Gastroesophageal sphincter (tissue), 4 donors: ENCODE measurements at regions not wholly inside any gene's neighbourhood (a gene's known extent, or its start where the extent isn't known, plus 50 kb on each side); places are given as distances from the start of the nearest gene placed in this dataset.

ENCODE experiments used
- ATAC-seq: fragments of 150-250 bp; one replicate; pipeline ENCODE4 v1.9.1; 2016; ENCODE audit warnings: mild to moderate bottlenecking, moderate library complexity
- H3K27ac ChIP-seq, 4 donors: fragments of 200-600 bp; sonication (generic) in 3 of 4; 1 replicate in 3 of 4; 2 replicates in 1 of 4; pipeline ENCODE4 v1.5.1; 2016 to 2019
- H3K27me3 ChIP-seq: fragments of 200-600 bp; sonication (generic); one replicate; pipeline ENCODE4 v1.5.1; 2019
- H3K36me3 ChIP-seq, 2 donors: fragments of 200-600 bp; sonication (generic); one replicate each; pipeline ENCODE4 v1.5.1; 2019; ENCODE audit warnings: control low read depth in 1 of 2
- H3K4me1 ChIP-seq, 3 donors: fragments of 200-600 bp; sonication (generic); 1 replicate in 2 of 3; 2 replicates in 1 of 3; pipeline ENCODE4 v1.5.1; 2016 to 2019; ENCODE audit warnings: control low read depth in 2 of 3
- H3K4me3 ChIP-seq, 2 donors: fragments of 200-600 bp; sonication (generic); one replicate each; pipeline ENCODE4 v1.5.1; 2019; ENCODE audit warnings: mild to moderate bottlenecking in 1 of 2, moderate library complexity in 1 of 2
- H3K9me3 ChIP-seq, 3 donors: fragments of 200-600 bp; sonication (generic); one replicate each; pipeline ENCODE4 v1.5.1; 2017 to 2019; ENCODE audit warnings: control low read depth in 2 of 3
- EP300 ChIP-seq: sonication (generic); formaldehyde crosslinking; IDR thresholded peaks from one replicate; pipeline ENCODE4 v1.6.1; 2017; ENCODE audit warnings: antibody characterized with exemption, mild to moderate bottlenecking
- POLR2A ChIP-seq, 2 donors: fragments of 450-650 bp; IDR thresholded peaks; one replicate each; pipeline ENCODE4 v1.6.1; 2017; ENCODE audit warnings: antibody characterized with exemption in 2 of 2, mild to moderate bottlenecking in 2 of 2, moderate library complexity in 1 of 2
- POLR2AphosphoS5 ChIP-seq: sonication (generic); formaldehyde crosslinking; IDR thresholded peaks from one replicate; pipeline ENCODE4 v1.6.1; 2017; ENCODE audit warnings: antibody characterized with exemption
- WGBS, 2 donors: methylation state at CpG; one replicate each; pipeline ENCODE4 v1.1.5; 2018; ENCODE audit warnings: low coverage in 1 of 2; 5-methylcytosine and 5-hydroxymethylcytosine counted together
- TF ChIP-seq, protein P1 (sequence below), 4 experiments: fragments of 200-600 bp in 2 of 4; fragments of 450-650 bp in 2 of 4; sonication (generic) in 1 of 4; IDR thresholded peaks; one replicate each; pipeline ENCODE4 v1.5.1; 2017 to 2019; ENCODE audit warnings: antibody characterized with exemption in 4 of 4, mild to moderate bottlenecking in 2 of 4, moderate library complexity in 2 of 4

DNA sequence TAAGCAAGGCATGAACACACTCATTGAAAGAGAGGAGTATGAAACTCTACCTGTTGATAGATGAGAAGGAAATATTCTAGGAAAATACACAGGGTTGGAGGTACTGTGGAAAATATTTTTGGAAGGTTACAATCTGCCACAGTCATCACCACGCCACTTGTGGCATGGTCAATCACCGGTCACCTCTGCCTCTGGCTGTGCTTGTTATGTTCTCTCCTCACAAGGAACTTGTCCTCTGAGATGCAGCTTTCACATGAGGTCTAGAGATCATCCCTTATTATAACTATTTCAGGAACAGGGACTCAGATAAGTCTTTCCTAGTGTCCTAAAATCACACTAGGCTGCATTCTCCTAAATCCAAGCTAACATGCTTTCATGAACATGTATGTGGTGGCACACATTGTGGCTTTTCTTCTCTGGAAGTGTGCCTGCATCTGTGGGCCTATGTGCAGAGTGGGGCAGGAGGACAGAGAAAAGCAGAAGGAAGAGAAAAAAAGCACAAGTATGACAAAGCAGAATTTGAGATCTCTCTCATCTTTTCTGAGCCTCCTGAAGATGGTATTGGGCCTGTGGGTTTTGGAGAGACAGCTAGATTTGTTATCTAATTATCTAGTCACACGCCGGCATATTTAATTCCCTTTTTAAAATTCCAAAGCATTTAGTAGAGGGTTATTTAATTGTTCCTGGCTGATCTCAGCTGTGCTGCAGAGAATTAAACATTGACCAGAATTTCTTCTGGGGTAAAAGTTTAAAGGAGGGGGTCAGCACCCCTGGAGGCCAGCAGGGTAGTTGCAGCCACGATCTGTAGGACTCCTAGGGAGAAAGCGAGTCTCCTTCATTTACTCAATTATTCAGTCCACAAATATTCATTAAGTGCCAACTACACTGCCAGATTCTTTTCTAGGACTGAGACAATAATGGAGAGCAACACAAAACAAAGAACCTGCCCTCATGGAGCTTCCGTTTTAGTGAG, 294.6 kb downstream of the RDH14 start:
- no peaks in the 10 kb centered on the region for H3K4me1 ChIP-seq
- WGBS, 2 donors = 64 to 67% methylated on average over 6 to 7 of the region's 7 CpGs
- no peaks in the 10 kb centered on the region for H3K9me3 ChIP-seq
- TF ChIP-seq POLR2AphosphoS5 (no peak), POLR2A (IDR thresholded peaks at IDR 0.05) (no peak), EP300 (no peak)
- TF ChIP-seq, protein P1, sequence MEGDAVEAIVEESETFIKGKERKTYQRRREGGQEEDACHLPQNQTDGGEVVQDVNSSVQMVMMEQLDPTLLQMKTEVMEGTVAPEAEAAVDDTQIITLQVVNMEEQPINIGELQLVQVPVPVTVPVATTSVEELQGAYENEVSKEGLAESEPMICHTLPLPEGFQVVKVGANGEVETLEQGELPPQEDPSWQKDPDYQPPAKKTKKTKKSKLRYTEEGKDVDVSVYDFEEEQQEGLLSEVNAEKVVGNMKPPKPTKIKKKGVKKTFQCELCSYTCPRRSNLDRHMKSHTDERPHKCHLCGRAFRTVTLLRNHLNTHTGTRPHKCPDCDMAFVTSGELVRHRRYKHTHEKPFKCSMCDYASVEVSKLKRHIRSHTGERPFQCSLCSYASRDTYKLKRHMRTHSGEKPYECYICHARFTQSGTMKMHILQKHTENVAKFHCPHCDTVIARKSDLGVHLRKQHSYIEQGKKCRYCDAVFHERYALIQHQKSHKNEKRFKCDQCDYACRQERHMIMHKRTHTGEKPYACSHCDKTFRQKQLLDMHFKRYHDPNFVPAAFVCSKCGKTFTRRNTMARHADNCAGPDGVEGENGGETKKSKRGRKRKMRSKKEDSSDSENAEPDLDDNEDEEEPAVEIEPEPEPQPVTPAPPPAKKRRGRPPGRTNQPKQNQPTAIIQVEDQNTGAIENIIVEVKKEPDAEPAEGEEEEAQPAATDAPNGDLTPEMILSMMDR (IDR thresholded peaks at IDR 0.05) = no peak
- no peaks in the 10 kb centered on the region for H3K27me3 ChIP-seq
- ATAC-seq = no peak
- H3K27ac ChIP-seq = no peak overlapping the region
- no peaks in the 10 kb centered on the region for H3K36me3 ChIP-seq
- no peak overlapping the region for H3K4me3 ChIP-seq

DNA sequence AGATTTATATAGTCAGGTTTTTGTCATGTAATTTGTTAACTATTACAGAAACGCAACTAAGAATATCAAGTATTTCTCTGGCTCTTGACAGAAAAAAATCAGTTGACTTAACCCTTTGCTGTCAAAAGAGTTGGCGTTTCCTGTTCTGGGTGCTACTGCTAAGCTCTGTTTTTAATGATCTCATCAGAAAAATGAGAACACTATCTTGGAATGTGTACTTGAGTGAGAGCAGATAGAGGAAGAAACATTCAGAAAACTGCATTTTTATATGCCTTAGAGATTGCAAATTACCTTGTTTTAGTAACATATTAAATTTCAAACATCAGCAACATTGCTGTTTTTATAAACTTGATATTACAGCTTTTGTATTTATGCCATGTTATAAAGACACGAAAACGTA, 297.9 kb downstream of the RDH14 start:
- Histone ChIP-seq H3K36me3 (no peaks in the 10 kb centered on the region), H3K4me1 (no peaks in the 10 kb centered on the region), H3K27me3 (no peaks in the 10 kb centered on the region), H3K9me3 (no peaks in the 10 kb centered on the region), H3K27ac (no peak overlapping the region), H3K4me3 (no peak overlapping the region)
- TF ChIP-seq, protein P1 (IDR thresholded peaks at IDR 0.05) = no peak
- TF ChIP-seq EP300 = no peak
- TF ChIP-seq POLR2A (IDR thresholded peaks at IDR 0.05) = no peak
- no peak for TF ChIP-seq POLR2AphosphoS5
- WGBS, 2 donors = 19 to 48% methylated on average over 4 of the region's 4 CpGs
- ATAC-seq = no peak

GRCh38 chr2:18253686-18254197, 306.7 kb downstream of the RDH14 start:
- no peaks in the 10 kb centered on the region for H3K36me3 ChIP-seq
- no peak overlapping the region for H3K27ac ChIP-seq
- no peaks in the 10 kb centered on the region for H3K27me3 ChIP-seq
- ATAC-seq = no peak
- H3K9me3 ChIP-seq = no peaks in the 10 kb centered on the region
- WGBS, 2 donors = 86 to 87% methylated on average over 3 of the region's 5 CpGs
- H3K4me3 ChIP-seq = no peak overlapping the region
- no peak for TF ChIP-seq EP300
- TF ChIP-seq, protein P1 (IDR thresholded peaks at IDR 0.05) = no peak
- TF ChIP-seq POLR2A (IDR thresholded peaks at IDR 0.05) = no peak
- no peak for TF ChIP-seq POLR2AphosphoS5
- no peaks in the 10 kb centered on the region for H3K4me1 ChIP-seq

GRCh38 chr2:18251486-18251885, 309.0 kb downstream of the RDH14 start:
- no peaks in the 10 kb centered on the region for H3K9me3 ChIP-seq
- no peak overlapping the region for H3K27ac ChIP-seq
- ATAC-seq = no peak
- 68 to 90% methylated on average over 2 of the region's 2 CpGs for WGBS, 2 donors
- no peaks in the 10 kb centered on the region for H3K36me3 ChIP-seq
- no peak overlapping the region for H3K4me3 ChIP-seq
- no peaks in the 10 kb centered on the region for H3K4me1 ChIP-seq
- no peaks in the 10 kb centered on the region for H3K27me3 ChIP-seq
- TF ChIP-seq POLR2AphosphoS5 = no peak
- TF ChIP-seq EP300 = no peak
- no peak for TF ChIP-seq POLR2A (IDR thresholded peaks at IDR 0.05)
- TF ChIP-seq, protein P1 (IDR thresholded peaks at IDR 0.05) = no peak
